ENCODE measurements at regions not wholly inside any gene's neighbourhood (a gene's known extent, or its start where the extent isn't known, plus 50 kb on each side); places are given as distances from the start of the nearest gene placed in this dataset.
A peak's percentile ranks its signal among the peaks of the same experiment; 100 is the strongest.

- Histone ChIP-seq H3K9me2 (replicated peaks; ENCODE audit: low read depth, low read length) (no peaks in the 10 kb centered on the region), H3K4me2 (ENCODE audit: low read depth, low read length, poor library complexity, severe bottlenecking) (peak overlapping the region; percentile 28), H3F3A (ENCODE audit: low read depth) (peaks cover 2% of the 10 kb centered on the region; the same call in 1 of the 2 replicates), H3K36me3 (ENCODE audit: insufficient read depth, low read length) (no peaks in the 10 kb centered on the region), H4K20me1 (ENCODE audit: insufficient read depth, low read length, poor library complexity, severe bottlenecking) (no peaks in the 10 kb centered on the region), H3K4me3 (ENCODE audit: low read length, poor library complexity, severe bottlenecking) (no peak overlapping the region), H2AFZ (ENCODE audit: low read length) (peak overlapping the region; percentile 5; the same call in 1 of the 2 replicates), H3K27me3 (ENCODE audit: insufficient read depth, low read length, poor library complexity, severe bottlenecking) (no peaks in the 10 kb centered on the region), H3K4me1 (ENCODE audit: insufficient read depth, low read length, poor library complexity, severe bottlenecking) (peaks cover 57% of the 10 kb centered on the region), H3K9me3 (ENCODE audit: insufficient read depth, low read depth, low read length) (no peaks in the 10 kb centered on the region), H3K79me2 (ENCODE audit: insufficient read depth, low read length) (no peaks in the 10 kb centered on the region), H3K9ac (ENCODE audit: low read depth, low read length, poor library complexity, severe bottlenecking) (no peak overlapping the region)
- TF ChIP-seq EZH2phosphoT487 (IDR thresholded peaks at IDR 0.05; ENCODE audit: borderline replicate concordance), result no peak
- TF ChIP-seq, protein P1, sequence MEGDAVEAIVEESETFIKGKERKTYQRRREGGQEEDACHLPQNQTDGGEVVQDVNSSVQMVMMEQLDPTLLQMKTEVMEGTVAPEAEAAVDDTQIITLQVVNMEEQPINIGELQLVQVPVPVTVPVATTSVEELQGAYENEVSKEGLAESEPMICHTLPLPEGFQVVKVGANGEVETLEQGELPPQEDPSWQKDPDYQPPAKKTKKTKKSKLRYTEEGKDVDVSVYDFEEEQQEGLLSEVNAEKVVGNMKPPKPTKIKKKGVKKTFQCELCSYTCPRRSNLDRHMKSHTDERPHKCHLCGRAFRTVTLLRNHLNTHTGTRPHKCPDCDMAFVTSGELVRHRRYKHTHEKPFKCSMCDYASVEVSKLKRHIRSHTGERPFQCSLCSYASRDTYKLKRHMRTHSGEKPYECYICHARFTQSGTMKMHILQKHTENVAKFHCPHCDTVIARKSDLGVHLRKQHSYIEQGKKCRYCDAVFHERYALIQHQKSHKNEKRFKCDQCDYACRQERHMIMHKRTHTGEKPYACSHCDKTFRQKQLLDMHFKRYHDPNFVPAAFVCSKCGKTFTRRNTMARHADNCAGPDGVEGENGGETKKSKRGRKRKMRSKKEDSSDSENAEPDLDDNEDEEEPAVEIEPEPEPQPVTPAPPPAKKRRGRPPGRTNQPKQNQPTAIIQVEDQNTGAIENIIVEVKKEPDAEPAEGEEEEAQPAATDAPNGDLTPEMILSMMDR (conservative IDR thresholded peaks at IDR 0.05; ENCODE audit: low read length), result no peak
These were observed 317.6 kb upstream of the TGFBR2 start for GRCh38 chr3:30288830-30289229.

DNA sequence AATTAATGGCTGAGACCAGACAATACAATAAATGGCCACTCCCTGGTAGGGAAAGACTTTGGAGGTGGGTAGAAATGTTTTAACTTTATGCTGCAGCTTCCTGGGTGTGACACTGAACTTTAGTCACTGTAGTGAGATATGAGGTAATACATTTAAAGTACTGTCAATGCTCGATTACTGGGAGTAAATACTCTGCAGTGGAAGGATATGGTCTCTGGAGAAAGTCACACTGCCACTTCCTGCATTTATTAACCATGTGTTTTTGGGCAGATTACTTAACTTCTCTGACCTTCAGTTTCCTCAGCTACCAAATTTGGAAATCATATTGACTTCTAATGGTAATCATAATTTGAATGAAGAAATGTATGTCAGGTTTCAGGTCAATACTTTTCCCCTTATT lies 317.1 kb upstream of the TGFBR2 start:
- Histone ChIP-seq H3K36me3 (ENCODE audit: insufficient read depth, low read length) (no peaks in the 10 kb centered on the region), H3K9ac (ENCODE audit: low read depth, low read length, poor library complexity, severe bottlenecking) (no peak overlapping the region), H3F3A (ENCODE audit: low read depth) (peaks cover 2% of the 10 kb centered on the region; the same call in 1 of the 2 replicates), H3K4me2 (ENCODE audit: low read depth, low read length, poor library complexity, severe bottlenecking) (peak overlapping the region; percentile 28), H3K4me3 (ENCODE audit: low read length, poor library complexity, severe bottlenecking) (no peak overlapping the region), H3K9me2 (replicated peaks; ENCODE audit: low read depth, low read length) (no peaks in the 10 kb centered on the region), H3K79me2 (ENCODE audit: insufficient read depth, low read length) (no peaks in the 10 kb centered on the region), H3K9me3 (ENCODE audit: insufficient read depth, low read depth, low read length) (no peaks in the 10 kb centered on the region), H3K4me1 (ENCODE audit: insufficient read depth, low read length, poor library complexity, severe bottlenecking) (peaks cover 54% of the 10 kb centered on the region), H2AFZ (ENCODE audit: low read length) (peak overlapping the region; percentile 5; the same call in 1 of the 2 replicates), H4K20me1 (ENCODE audit: insufficient read depth, low read length, poor library complexity, severe bottlenecking) (no peaks in the 10 kb centered on the region), H3K27me3 (ENCODE audit: insufficient read depth, low read length, poor library complexity, severe bottlenecking) (no peaks in the 10 kb centered on the region)
- TF ChIP-seq EZH2phosphoT487 (IDR thresholded peaks at IDR 0.05; ENCODE audit: borderline replicate concordance), result no peak
- TF ChIP-seq, protein P1 (conservative IDR thresholded peaks at IDR 0.05; ENCODE audit: low read length), result no peak

GRCh38 chr3:30289766-30290165 lies 316.6 kb upstream of the TGFBR2 start:
- no peak overlapping the region for H2AFZ ChIP-seq (ENCODE audit: low read length)
- TF ChIP-seq, protein P1 (conservative IDR thresholded peaks at IDR 0.05; ENCODE audit: low read length), result no peak
- no peak for TF ChIP-seq EZH2phosphoT487 (IDR thresholded peaks at IDR 0.05; ENCODE audit: borderline replicate concordance)
- H3K36me3 ChIP-seq (ENCODE audit: insufficient read depth, low read length), result no peaks in the 10 kb centered on the region
- no peaks in the 10 kb centered on the region for H3K9me3 ChIP-seq (ENCODE audit: insufficient read depth, low read depth, low read length)
- H3K4me2 ChIP-seq (ENCODE audit: low read depth, low read length, poor library complexity, severe bottlenecking), result peak overlapping the region; percentile 28
- peaks cover 50% of the 10 kb centered on the region for H3K4me1 ChIP-seq (ENCODE audit: insufficient read depth, low read length, poor library complexity, severe bottlenecking)
- no peak overlapping the region for H3K9ac ChIP-seq (ENCODE audit: low read depth, low read length, poor library complexity, severe bottlenecking)
- no peaks in the 10 kb centered on the region for H4K20me1 ChIP-seq (ENCODE audit: insufficient read depth, low read length, poor library complexity, severe bottlenecking)
- H3F3A ChIP-seq (ENCODE audit: low read depth), result peaks cover 2% of the 10 kb centered on the region; the same call in 1 of the 2 replicates
- H3K27me3 ChIP-seq (ENCODE audit: insufficient read depth, low read length, poor library complexity, severe bottlenecking), result no peaks in the 10 kb centered on the region
- H3K9me2 ChIP-seq (replicated peaks; ENCODE audit: low read depth, low read length), result no peaks in the 10 kb centered on the region
- H3K79me2 ChIP-seq (ENCODE audit: insufficient read depth, low read length), result no peaks in the 10 kb centered on the region
- H3K4me3 ChIP-seq (ENCODE audit: low read length, poor library complexity, severe bottlenecking), result no peak overlapping the region
